Caco-2 (cell line): ENCODE measurements at regions not wholly inside any gene's neighbourhood (a gene's known extent, or its start where the extent isn't known, plus 50 kb on each side); places are given as distances from the start of the nearest gene placed in this dataset.

Experiments used
- BruUV-seq: library from RNA; stranded (reverse); fragments of 400-500 nt; replicated peaks from 2 replicates; lab custom pipeline; 2021; lab: Mats Ljungman, UMichigan
- CTCF ChIA-PET: fragments of 300-600 bp; sonication (Branson Sonifier 250); formaldehyde crosslinking; loops from one replicate; lab custom pipeline; 2022; ENCODE audit warnings: antibody characterized with exemption; lab: Charles Lee
- POLR2A ChIA-PET: fragments of 300-600 bp; sonication (Branson Sonifier 250); formaldehyde crosslinking; loops from one replicate; lab custom pipeline; 2022; ENCODE audit warnings: antibody characterized with exemption; lab: Charles Lee
- DNase-seq, 2 experiments: peaks; one replicate each; pipeline versions ENCODE4 v3.0.0 to v3.0.0-alpha.2; 2020 to 2022
- H3K27me3 ChIP-seq: replicated peaks from 2 replicates; pipeline ENCODE4 v1.6.0; 2011; ENCODE audit warnings: low read length; ENCODE audit not compliant: control insufficient read depth, insufficient read depth
- H3K36me3 ChIP-seq: 2 replicates; pipeline ENCODE4 v1.5.1; 2011; ENCODE audit warnings: low read length; ENCODE audit not compliant: control insufficient read depth, insufficient read depth
- H3K4me1 ChIP-seq: fragments of 250-450 bp; sonication (Bioruptor Pico); 2 replicates; pipeline ENCODE4 v1.5.1; 2020; ENCODE audit warnings: mild to moderate bottlenecking
- H3K4me3 ChIP-seq: 2 replicates; pipeline ENCODE4 v1.5.1; 2011; ENCODE audit warnings: low read depth, mild to moderate bottlenecking, control low read depth, low read length
- H3K9me3 ChIP-seq: fragments of 250-450 bp; sonication (Bioruptor Pico); 2 replicates; pipeline ENCODE4 v1.5.1; 2020; ENCODE audit warnings: mild to moderate bottlenecking, moderate library complexity
- H3K27ac Mint-ChIP-seq: one replicate; pipeline ENCODE4 v1.8.0; 2022; ENCODE audit warnings: mixed read lengths; ENCODE audit not compliant: unreplicated experiment
- H3K27me3 Mint-ChIP-seq: one replicate; pipeline ENCODE4 v1.8.0; 2022; ENCODE audit warnings: mixed read lengths; ENCODE audit not compliant: insufficient read depth, unreplicated experiment
- H3K36me3 Mint-ChIP-seq: one replicate; pipeline ENCODE4 v1.8.0; 2022; ENCODE audit warnings: mild to moderate bottlenecking, mixed read lengths; ENCODE audit not compliant: insufficient read depth, unreplicated experiment
- H3K4me1 Mint-ChIP-seq: one replicate; pipeline ENCODE4 v1.8.0; 2022; ENCODE audit warnings: low read depth, mixed read lengths; ENCODE audit not compliant: unreplicated experiment
- H3K4me3 Mint-ChIP-seq: one replicate; pipeline ENCODE4 v1.8.0; 2022; ENCODE audit warnings: mild to moderate bottlenecking, moderate library complexity, mixed read lengths; ENCODE audit not compliant: unreplicated experiment
- H3K9me3 Mint-ChIP-seq: one replicate; pipeline ENCODE4 v1.8.0; 2022; ENCODE audit warnings: mixed read lengths; ENCODE audit not compliant: unreplicated experiment
- CTCF ChIP-seq, 2 experiments: fragments of 200-600 bp in 1 of 2; IDR thresholded peaks; 1 replicate in 1 of 2; 2 replicates in 1 of 2; pipeline versions ENCODE4 v1.5.1 to v1.8.0; 2011 to 2022; ENCODE audit warnings: antibody characterized with exemption in 1 of 2, control low read depth in 1 of 2, inconsistent platforms in 1 of 2, low read depth in 1 of 2, low read length in 1 of 2, mild to moderate bottlenecking in 1 of 2, moderate library complexity in 1 of 2; ENCODE audit not compliant: insufficient read depth in 1 of 2, severe bottlenecking in 1 of 2, unreplicated experiment in 1 of 2
- intact Hi-C: fragments of 100-400 bp; cut with micrococcal nuclease; formaldehyde crosslinking; loops from one replicate; pipeline ENCODE4 v1.10.0; 2022; ENCODE audit not compliant: unreplicated experiment

GRCh38 chr11:88040148-88040496 is 135.1 kb downstream of the RAB38 start:
- intact Hi-C loops: no loop called here
- H3K27ac Mint-ChIP-seq: no peak overlapping the region

GRCh38 chr11:88039476-88040147 is 135.6 kb downstream of the RAB38 start:
- H3K9me3 ChIP-seq: no peaks in the 10 kb centered on the region
- DNase-seq: no peak
- no peak overlapping the region for H3K4me3 ChIP-seq
- Mint-ChIP-seq H3K4me1 (no peaks in the 10 kb centered on the region), H3K9me3 (no peaks in the 10 kb centered on the region), H3K36me3 (no peaks in the 10 kb centered on the region), H3K27me3 (peaks cover 18% of the 10 kb centered on the region), H3K4me3 (no peak overlapping the region), H3K27ac (no peak overlapping the region)
- no TSS peak for BruUV-seq
- no peaks in the 10 kb centered on the region for H3K36me3 ChIP-seq
- ChIA-PET POLR2A (no interaction called here), CTCF (no interaction called here)
- intact Hi-C loops: no loop called here
- no peaks in the 10 kb centered on the region for H3K4me1 ChIP-seq
- TF ChIP-seq CTCF (IDR thresholded peaks at IDR 0.05; ENCODE audit: insufficient read depth in 1 of 2, low read depth in 1 of 2, low read length in 1 of 2, severe bottlenecking in 1 of 2, unreplicated experiment in 1 of 2): no peak
- no peaks in the 10 kb centered on the region for H3K27me3 ChIP-seq

More at GRCh38 chr11:88040148-88040496, 135.1 kb downstream of the RAB38 start:
- Mint-ChIP-seq H3K4me3 (no peak overlapping the region), H3K27me3 (peaks cover 23% of the 10 kb centered on the region), H3K4me1 (no peaks in the 10 kb centered on the region), H3K36me3 (no peaks in the 10 kb centered on the region), H3K9me3 (no peaks in the 10 kb centered on the region)
- BruUV-seq: no TSS peak
- ChIA-PET CTCF (no interaction called here), POLR2A (no interaction called here)
- Histone ChIP-seq H3K9me3 (no peaks in the 10 kb centered on the region), H3K4me1 (no peaks in the 10 kb centered on the region), H3K36me3 (no peaks in the 10 kb centered on the region), H3K4me3 (no peak overlapping the region), H3K27me3 (no peaks in the 10 kb centered on the region)
- no peak for TF ChIP-seq CTCF (IDR thresholded peaks at IDR 0.05; ENCODE audit: insufficient read depth in 1 of 2, low read depth in 1 of 2, low read length in 1 of 2, severe bottlenecking in 1 of 2, unreplicated experiment in 1 of 2)
- DNase-seq: no peak

GRCh38 chr11:88038063-88038462 is 137.2 kb downstream of the RAB38 start:
- no peaks in the 10 kb centered on the region for H3K36me3 ChIP-seq
- ChIA-PET CTCF (no interaction called here), POLR2A (no interaction called here)
- H3K4me3 Mint-ChIP-seq: no peak overlapping the region
- H3K4me3 ChIP-seq: no peak overlapping the region
- no TSS peak for BruUV-seq
- H3K27me3 Mint-ChIP-seq: peaks cover 7% of the 10 kb centered on the region
- TF ChIP-seq CTCF (IDR thresholded peaks at IDR 0.05; ENCODE audit: insufficient read depth in 1 of 2, low read depth in 1 of 2, low read length in 1 of 2, severe bottlenecking in 1 of 2, unreplicated experiment in 1 of 2): no peak
- no peaks in the 10 kb centered on the region for H3K4me1 ChIP-seq
- peaks cover 9% of the 10 kb centered on the region for H3K9me3 Mint-ChIP-seq
- no peak overlapping the region for H3K27ac Mint-ChIP-seq
- no peaks in the 10 kb centered on the region for H3K27me3 ChIP-seq
- DNase-seq: no peak
- no peaks in the 10 kb centered on the region for H3K9me3 ChIP-seq
- no peaks in the 10 kb centered on the region for H3K4me1 Mint-ChIP-seq
- intact Hi-C loops: no loop called here
- H3K36me3 Mint-ChIP-seq: no peaks in the 10 kb centered on the region
